HCT116 (cell line): ENCODE measurements at regions not wholly inside any gene's neighbourhood (a gene's known extent, or its start where the extent isn't known, plus 50 kb on each side); places are given as distances from the start of the nearest gene placed in this dataset.

ENCODE experiments used
- EGR1 ChIP-seq: IDR thresholded peaks from 2 replicates; pipeline ENCODE4 v1.6.1; 2012; ENCODE audit warnings: low read depth
- ELF1 ChIP-seq: IDR thresholded peaks from 2 replicates; pipeline ENCODE4 v1.6.1; 2012; ENCODE audit warnings: low read depth, borderline replicate concordance
- EZH2 ChIP-seq: fragments of 200-600 bp; sonication (generic); IDR thresholded peaks from 2 replicates; pipeline ENCODE4 v1.6.1; 2017; ENCODE audit warnings: antibody characterized with exemption, mixed run types
- POLR2A ChIP-seq: IDR thresholded peaks from 2 replicates; pipeline ENCODE4 v1.7.0; 2011; ENCODE audit warnings: borderline replicate concordance; ENCODE audit not compliant: insufficient read depth, insufficient read length; ENCODE audit errors: extremely low read depth
- RAD21 ChIP-seq: IDR thresholded peaks from 2 replicates; pipeline ENCODE4 v1.6.1; 2012; ENCODE audit warnings: low read depth, mild to moderate bottlenecking
- SIN3A ChIP-seq: IDR thresholded peaks from 2 replicates; pipeline ENCODE4 v1.6.1; 2012; ENCODE audit warnings: low read depth
- TF ChIP-seq, protein P1 (sequence below), 3 experiments: fragments of 200-600 bp in 1 of 3; sonication (generic) in 1 of 3; IDR thresholded peaks in 2 of 3; conservative IDR thresholded peaks in 1 of 3; 2 replicates each; pipeline ENCODE4 v1.5.1; 2012 to 2017; ENCODE audit warnings: low read depth in 2 of 3, low read length in 2 of 3, antibody characterized with exemption in 1 of 3, borderline replicate concordance in 1 of 3, control low read depth in 1 of 3, mild to moderate bottlenecking in 1 of 3, mixed read lengths in 1 of 3, mixed run types in 1 of 3, moderate library complexity in 1 of 3; ENCODE audit not compliant: insufficient read depth in 1 of 3
- TF ChIP-seq, protein P2 (sequence below): IDR thresholded peaks from 2 replicates; pipeline ENCODE4 v1.6.1; 2012

- TF ChIP-seq, protein P1, sequence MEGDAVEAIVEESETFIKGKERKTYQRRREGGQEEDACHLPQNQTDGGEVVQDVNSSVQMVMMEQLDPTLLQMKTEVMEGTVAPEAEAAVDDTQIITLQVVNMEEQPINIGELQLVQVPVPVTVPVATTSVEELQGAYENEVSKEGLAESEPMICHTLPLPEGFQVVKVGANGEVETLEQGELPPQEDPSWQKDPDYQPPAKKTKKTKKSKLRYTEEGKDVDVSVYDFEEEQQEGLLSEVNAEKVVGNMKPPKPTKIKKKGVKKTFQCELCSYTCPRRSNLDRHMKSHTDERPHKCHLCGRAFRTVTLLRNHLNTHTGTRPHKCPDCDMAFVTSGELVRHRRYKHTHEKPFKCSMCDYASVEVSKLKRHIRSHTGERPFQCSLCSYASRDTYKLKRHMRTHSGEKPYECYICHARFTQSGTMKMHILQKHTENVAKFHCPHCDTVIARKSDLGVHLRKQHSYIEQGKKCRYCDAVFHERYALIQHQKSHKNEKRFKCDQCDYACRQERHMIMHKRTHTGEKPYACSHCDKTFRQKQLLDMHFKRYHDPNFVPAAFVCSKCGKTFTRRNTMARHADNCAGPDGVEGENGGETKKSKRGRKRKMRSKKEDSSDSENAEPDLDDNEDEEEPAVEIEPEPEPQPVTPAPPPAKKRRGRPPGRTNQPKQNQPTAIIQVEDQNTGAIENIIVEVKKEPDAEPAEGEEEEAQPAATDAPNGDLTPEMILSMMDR (IDR thresholded peaks at IDR 0.05 in 2 of 3, conservative IDR thresholded peaks at IDR 0.05 in 1 of 3; ENCODE audit: borderline replicate concordance in 1 of 3, insufficient read depth in 1 of 3, low read depth in 2 of 3, low read length in 2 of 3): no peak
- TF ChIP-seq, protein P2, sequence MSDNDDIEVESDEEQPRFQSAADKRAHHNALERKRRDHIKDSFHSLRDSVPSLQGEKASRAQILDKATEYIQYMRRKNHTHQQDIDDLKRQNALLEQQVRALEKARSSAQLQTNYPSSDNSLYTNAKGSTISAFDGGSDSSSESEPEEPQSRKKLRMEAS: no peak
- TF ChIP-seq ELF1 (no peak), RAD21 (no peak), EZH2 (no peak), SIN3A (no peak), POLR2A (no peak), EGR1 (no peak)
Observed at GRCh38 chr5:53343187-53343586, 137.2 kb upstream of the FST start.
